H1 (cell line): ENCODE measurements at regions not wholly inside any gene's neighbourhood (a gene's known extent, or its start where the extent isn't known, plus 50 kb on each side); places are given as distances from the start of the nearest gene placed in this dataset.

Source experiments
- CTCF ChIA-PET: fragments of 300-600 bp; sonication (Branson Sonifier 250); formaldehyde crosslinking; loops from one replicate; lab custom pipeline; 2021; ENCODE audit not compliant: partially characterized antibody; lab: Charles Lee
- POLR2A ChIA-PET: fragments of 300-600 bp; sonication (Branson Sonifier 250); formaldehyde crosslinking; loops from one replicate; lab custom pipeline; 2021; ENCODE audit warnings: inconsistent platforms; ENCODE audit not compliant: partially characterized antibody; lab: Charles Lee
- DNase-seq, 2 experiments: peaks; one replicate each; pipeline versions ENCODE4 v3.0.0 to v3.0.0-alpha.2; 2010 to 2022; ENCODE audit warnings: low spot score in 2 of 2, low read depth in 1 of 2, mixed read lengths in 1 of 2
- FAIRE-seq: peaks from 2 replicates; lab custom pipeline; 2011; peaks lifted over from hg19 to GRCh38; lab: Jason Lieb, UNC
- H2AFZ ChIP-seq: 2 replicates; pipeline ENCODE4 v1.8.1; 2012; ENCODE audit warnings: low read length, inconsistent platforms
- H2AK5ac ChIP-seq: 2 replicates; pipeline ENCODE4 v1.6.1; 2013; ENCODE audit warnings: low read depth, low read length
- H2BK120ac ChIP-seq: replicated peaks from 2 replicates; pipeline ENCODE3; 2013; ENCODE audit warnings: low read depth, low read length, inconsistent platforms
- H2BK12ac ChIP-seq: 2 replicates; pipeline ENCODE4 v1.6.1; 2013; ENCODE audit warnings: low read depth, low read length
- H2BK15ac ChIP-seq: 2 replicates; pipeline ENCODE4 v1.6.1; 2013; ENCODE audit warnings: low read length
- H2BK20ac ChIP-seq: 2 replicates; pipeline ENCODE4 v1.6.1; 2013; ENCODE audit warnings: low read length
- H2BK5ac ChIP-seq: 2 replicates; pipeline ENCODE4 v1.6.1; 2013; ENCODE audit warnings: low read depth, low read length
- H3K14ac ChIP-seq: 2 replicates; pipeline ENCODE4 v1.6.1; 2013; ENCODE audit warnings: inconsistent platforms; ENCODE audit not compliant: insufficient read length
- H3K18ac ChIP-seq: 2 replicates; pipeline ENCODE4 v1.6.1; 2013; ENCODE audit warnings: low read length; ENCODE audit errors: extremely low read depth
- H3K23ac ChIP-seq: 2 replicates; pipeline ENCODE4 v1.6.1; 2013; ENCODE audit warnings: inconsistent platforms; ENCODE audit not compliant: insufficient read length
- H3K23me2 ChIP-seq: 2 replicates; pipeline ENCODE4 v1.6.1; 2013; ENCODE audit warnings: low read depth, low read length
- H3K27ac ChIP-seq: 2 replicates; pipeline ENCODE4 v1.6.1; 2011; ENCODE audit warnings: low read depth, low read length, inconsistent platforms
- H3K27me3 ChIP-seq, 4 experiments: replicated peaks in 1 of 4; 1 replicate in 1 of 4; 2 replicates in 3 of 4; pipeline versions ENCODE4 v1.6.1 to v1.8.1; 2011 to 2013; ENCODE audit warnings: low read length in 3 of 4, mild to moderate bottlenecking in 3 of 4, inconsistent platforms in 2 of 4, mixed read lengths in 2 of 4, moderate library complexity in 1 of 4; ENCODE audit not compliant: control insufficient read depth in 3 of 4, insufficient read depth in 3 of 4; ENCODE audit errors: extremely low read depth in 1 of 4
- H3K36me3 ChIP-seq, 4 experiments: 2 replicates each; pipeline versions ENCODE4 v1.6.1 to v1.8.1; 2011 to 2013; ENCODE audit warnings: mild to moderate bottlenecking in 4 of 4, low read length in 3 of 4, moderate library complexity in 2 of 4, control low read depth in 1 of 4, inconsistent platforms in 1 of 4; ENCODE audit not compliant: insufficient read depth in 4 of 4, control insufficient read depth in 2 of 4
- H3K4ac ChIP-seq: replicated peaks from 2 replicates; pipeline ENCODE3; 2013; ENCODE audit warnings: low read length, low read depth, mixed read lengths, inconsistent platforms; ENCODE audit not compliant: insufficient read length
- H3K4me1 ChIP-seq, 4 experiments: replicated peaks in 1 of 4; 1 replicate in 1 of 4; 2 replicates in 3 of 4; pipeline versions ENCODE4 v1.6.1 to v1.8.1; 2011 to 2013; ENCODE audit warnings: low read length in 3 of 4, inconsistent platforms in 2 of 4, mixed read lengths in 1 of 4; ENCODE audit not compliant: insufficient read depth in 4 of 4, control insufficient read depth in 3 of 4
- H3K4me2 ChIP-seq, 2 experiments: 2 replicates each; pipeline versions ENCODE4 v1.6.1 to v1.8.1; 2011 to 2013; ENCODE audit warnings: low read depth in 2 of 2, low read length in 2 of 2, control low read depth in 1 of 2, inconsistent platforms in 1 of 2, mild to moderate bottlenecking in 1 of 2; ENCODE audit not compliant: insufficient read depth in 1 of 2
- H3K4me3 ChIP-seq, 4 experiments: fragments of 200-600, 300-600 bp in 1 of 4; sonication (generic), shearing (Covaris generic), sonication (Bioruptor Twin) in 1 of 4; 2 replicates each; pipeline versions ENCODE4 v1.5.1 to v1.8.1; 2011 to 2016; ENCODE audit warnings: low read length in 4 of 4, low read depth in 3 of 4, control low read depth in 2 of 4, inconsistent platforms in 2 of 4, mild to moderate bottlenecking in 2 of 4, mixed read lengths in 1 of 4, moderate library complexity in 1 of 4; ENCODE audit not compliant: insufficient read depth in 2 of 4; ENCODE audit errors: extremely low read depth in 1 of 4
- H3K56ac ChIP-seq: replicated peaks from 2 replicates; pipeline ENCODE3; 2013; ENCODE audit warnings: low read depth, mild to moderate bottlenecking, mixed read lengths, low read length, inconsistent platforms; ENCODE audit not compliant: insufficient read length
- H3K79me1 ChIP-seq: 2 replicates; pipeline ENCODE4 v1.6.1; 2013; ENCODE audit warnings: low read depth, low read length, control low read depth
- H3K79me2 ChIP-seq, 2 experiments: 2 replicates each; pipeline versions ENCODE4 v1.6.1 to v1.8.1; 2012 to 2013; ENCODE audit warnings: low read length in 2 of 2, mild to moderate bottlenecking in 2 of 2, inconsistent platforms in 1 of 2; ENCODE audit not compliant: insufficient read depth in 2 of 2, control insufficient read depth in 1 of 2
- H3K9ac ChIP-seq, 4 experiments: replicated peaks in 1 of 4; 1 replicate in 1 of 4; 2 replicates in 3 of 4; pipeline versions ENCODE4 v1.6.1 to v1.8.1; 2011 to 2013; ENCODE audit warnings: low read depth in 3 of 4, low read length in 3 of 4, control low read depth in 2 of 4, mild to moderate bottlenecking in 2 of 4, moderate library complexity in 2 of 4, inconsistent platforms in 1 of 4; ENCODE audit errors: extremely low read depth in 1 of 4
- H3K9me3 ChIP-seq, 2 experiments: 2 replicates each; pipeline versions ENCODE4 v1.6.1 to v1.8.1; 2012 to 2013; ENCODE audit warnings: mild to moderate bottlenecking in 2 of 2, moderate library complexity in 2 of 2, control low read depth in 1 of 2, inconsistent platforms in 1 of 2, low read depth in 1 of 2, low read length in 1 of 2, mixed read lengths in 1 of 2; ENCODE audit not compliant: insufficient read depth in 2 of 2
- H4K20me1 ChIP-seq, 2 experiments: replicated peaks in 1 of 2; 2 replicates each; pipeline versions ENCODE3 to v1.8.1; 2011 to 2013; ENCODE audit warnings: inconsistent platforms in 2 of 2, low read length in 2 of 2, mild to moderate bottlenecking in 1 of 2; ENCODE audit not compliant: insufficient read depth in 2 of 2, control insufficient read depth in 1 of 2
- H4K5ac ChIP-seq: 2 replicates; pipeline ENCODE4 v1.6.1; 2013; ENCODE audit warnings: low read length, low read depth, mixed read lengths, inconsistent platforms; ENCODE audit not compliant: insufficient read length
- H4K8ac ChIP-seq: 2 replicates; pipeline ENCODE4 v1.8.0; 2013; ENCODE audit warnings: mild to moderate bottlenecking, moderate library complexity, low read length, inconsistent platforms; ENCODE audit not compliant: insufficient read depth; ENCODE audit errors: extremely low read depth
- H4K91ac ChIP-seq: replicated peaks from 2 replicates; pipeline ENCODE3; 2013; ENCODE audit warnings: low read length, mixed read lengths, inconsistent platforms; ENCODE audit not compliant: insufficient read length
- CBX5 ChIP-seq: fragments of 300-800, 300-1000 bp; sonication (generic); IDR thresholded peaks from 2 replicates; pipeline ENCODE4 v1.7.1; 2016; ENCODE audit warnings: antibody characterized with exemption, low read length, low read depth
- CBX8 ChIP-seq: fragments of 300-800, 300-1000 bp; sonication (generic); IDR thresholded peaks from 2 replicates; pipeline ENCODE4 v1.7.1; 2016; ENCODE audit warnings: low read depth, low read length, borderline replicate concordance
- MAX ChIP-seq: IDR thresholded peaks from 2 replicates; pipeline ENCODE4 v1.6.1; 2012; ENCODE audit warnings: inconsistent platforms
- WGBS, 2 experiments: shearing (Covaris generic) in 1 of 2; methylation state at CpG; one replicate each; pipeline versions ENCODE4 v1.1.6 to v1.1.7; 2013 to 2015; ENCODE audit warnings: low lambda C conversion rate in 2 of 2, mixed read lengths in 2 of 2, inconsistent platforms in 1 of 2, low coverage in 1 of 2, missing lambda C conversion rate in 1 of 2; ENCODE audit not compliant: insufficient replicate concordance in 2 of 2, insufficient coverage in 1 of 2, insufficient read length in 1 of 2; ENCODE audit errors: extremely low coverage in 1 of 2, missing lambda C conversion rate in 1 of 2; 5-methylcytosine and 5-hydroxymethylcytosine counted together

DNA sequence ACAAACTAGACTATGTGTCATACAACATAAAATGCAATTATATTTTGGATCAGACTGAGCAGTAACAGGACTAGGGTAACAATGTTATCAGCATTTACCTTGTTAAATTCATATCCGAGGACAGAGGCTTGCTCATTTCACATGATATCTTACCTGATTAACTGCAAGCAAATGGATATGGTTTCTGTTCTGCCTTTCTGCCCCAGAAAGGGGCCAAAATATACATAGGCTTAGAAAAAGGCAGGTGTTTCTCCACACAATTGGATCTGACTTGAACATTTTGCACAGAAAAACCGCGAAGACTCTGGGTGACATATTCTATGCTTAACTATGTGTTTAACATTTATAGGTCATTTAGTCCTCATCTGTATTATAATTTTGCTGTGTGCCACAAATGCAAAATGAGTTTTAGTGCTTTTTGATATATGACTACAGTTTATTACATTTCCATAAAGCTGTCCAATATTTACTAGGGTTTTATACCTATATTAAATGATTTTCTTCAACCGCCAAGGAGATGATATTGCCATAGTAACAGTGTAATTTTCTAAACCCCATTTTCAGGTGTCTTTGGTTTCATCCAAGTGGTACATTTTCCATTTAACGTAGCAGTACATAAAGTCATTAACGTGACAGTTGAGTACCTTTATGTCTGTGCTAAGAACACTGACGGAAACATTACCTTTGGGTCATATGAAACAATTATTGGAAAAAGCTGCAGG, 249.3 kb upstream of the KRR1 start:
- TF ChIP-seq MAX = no peak
- no peak for TF ChIP-seq CBX8
- TF ChIP-seq CBX5 = no peak
- no peaks in the 10 kb centered on the region for H3K27me3 ChIP-seq
- no peak overlapping the region for H4K8ac ChIP-seq
- H2BK5ac ChIP-seq = no peak overlapping the region
- no peak overlapping the region for H3K14ac ChIP-seq
- no peak overlapping the region for H3K56ac ChIP-seq
- no peak overlapping the region for H3K18ac ChIP-seq
- CTCF ChIA-PET = interaction anchor here (1.2 to 1.3 kb wide), 2 partner anchors 17 to 233 kb away, joined by 3 read pairs; no protein-coding TSS in a partner anchor
- no peaks in the 10 kb centered on the region for H3K79me1 ChIP-seq
- no peak overlapping the region for H2BK120ac ChIP-seq
- peaks cover 0 to 6% (median 0%) of the 10 kb centered on the region in 4 experiments; a peak in 1 of 7 replicates for H3K4me1 ChIP-seq
- no peak overlapping the region for H3K27ac ChIP-seq
- POLR2A ChIA-PET = no interaction called here
- no peak overlapping the region for H2BK20ac ChIP-seq
- no peaks in the 10 kb centered on the region for H4K20me1 ChIP-seq
- FAIRE-seq = no peak
- H3K9ac ChIP-seq = no peak overlapping the region
- WGBS, 2 experiments = 88% methylated on average over 7 of the region's 7 CpGs; no CpG with 5 or more reads in 1 of the 2 experiments
- no peak overlapping the region for H3K4ac ChIP-seq
- no peak overlapping the region for H3K4me3 ChIP-seq
- H2BK12ac ChIP-seq = no peak overlapping the region
- no peak overlapping the region for H3K4me2 ChIP-seq
- no peak overlapping the region for H2AFZ ChIP-seq
- no peak overlapping the region for H4K91ac ChIP-seq
- no peaks in the 10 kb centered on the region for H3K36me3 ChIP-seq
- no peak overlapping the region for H3K23ac ChIP-seq
- no peaks in the 10 kb centered on the region for H3K79me2 ChIP-seq
- no peaks in the 10 kb centered on the region for H3K9me3 ChIP-seq
- DNase-seq = no peak
- no peak overlapping the region for H2AK5ac ChIP-seq
- H3K23me2 ChIP-seq = no peaks in the 10 kb centered on the region
- no peak overlapping the region for H2BK15ac ChIP-seq
- H4K5ac ChIP-seq = no peak overlapping the region
